ENCODE measurements at regions not wholly inside any gene's neighbourhood (a gene's known extent, or its start where the extent isn't known, plus 50 kb on each side); places are given as distances from the start of the nearest gene placed in this dataset.

DNA sequence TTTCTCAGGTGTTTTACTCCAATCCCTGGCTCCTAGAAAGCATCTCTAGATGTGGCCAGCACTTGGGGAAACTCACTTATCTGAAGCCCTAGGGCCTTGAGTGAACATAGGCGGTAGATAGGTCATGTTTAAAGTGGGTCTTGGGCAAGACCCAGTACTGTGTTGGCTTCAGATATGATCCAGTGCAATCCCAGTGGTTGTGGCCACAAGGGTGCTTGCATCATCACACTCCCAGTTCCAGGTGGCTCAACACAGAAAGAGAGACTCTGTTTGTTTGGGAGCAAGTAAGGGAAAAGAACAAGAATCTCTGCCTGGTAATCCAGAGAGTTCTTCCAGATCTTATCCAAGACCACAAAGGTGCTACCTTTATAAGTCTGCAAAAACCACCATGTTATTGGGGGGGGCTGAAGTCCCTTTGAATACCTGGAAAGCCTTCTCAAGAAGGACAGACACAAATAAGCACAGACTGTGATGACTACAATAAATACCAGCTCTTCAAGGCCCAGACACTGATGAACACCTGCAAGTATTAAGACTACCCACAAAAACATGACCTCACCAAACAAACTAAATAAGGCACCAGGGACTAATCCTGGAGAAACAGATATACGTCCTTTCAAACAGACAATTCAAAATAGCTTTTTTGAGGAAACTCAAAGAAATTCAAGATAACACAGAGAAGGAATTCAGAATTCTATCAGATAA is 114.7 kb downstream of the LURAP1L start:
- Histone ChIP-seq H4K20me1 (ENCODE audit: insufficient read depth) (no peaks in the 10 kb centered on the region), H3K79me2 (ENCODE audit: insufficient read depth, low read depth) (no peaks in the 10 kb centered on the region), H3K4me2 (no peak overlapping the region), H2AFZ (ENCODE audit: low read depth) (no peak overlapping the region), H3K9ac (no peak overlapping the region), H3K4me3 (IDR thresholded peaks at IDR 0.05; ENCODE audit: insufficient read depth, low read depth, low read length) (no peak overlapping the region), H3K36me3 (ENCODE audit: insufficient read depth) (no peaks in the 10 kb centered on the region), H3K27me3 (ENCODE audit: insufficient read depth, low read depth) (no peaks in the 10 kb centered on the region), H3K4me1 (ENCODE audit: low read depth, poor library complexity, severe bottlenecking) (no peaks in the 10 kb centered on the region), H3K27ac (no peak overlapping the region)
- no peak for TF ChIP-seq CTCF (conservative IDR thresholded peaks at IDR 0.05; ENCODE audit: low read depth, low read length)

- Histone ChIP-seq H3K79me2 (ENCODE audit: insufficient read depth, low read depth) (no peaks in the 10 kb centered on the region), H3K4me1 (ENCODE audit: low read depth, poor library complexity, severe bottlenecking) (no peaks in the 10 kb centered on the region), H3K4me3 (IDR thresholded peaks at IDR 0.05; ENCODE audit: insufficient read depth, low read depth, low read length) (no peak overlapping the region), H3K9ac (no peak overlapping the region), H2AFZ (ENCODE audit: low read depth) (no peak overlapping the region), H3K36me3 (ENCODE audit: insufficient read depth) (no peaks in the 10 kb centered on the region), H4K20me1 (ENCODE audit: insufficient read depth) (no peaks in the 10 kb centered on the region), H3K27ac (no peak overlapping the region), H3K27me3 (ENCODE audit: insufficient read depth, low read depth) (no peaks in the 10 kb centered on the region), H3K4me2 (no peak overlapping the region)
- TF ChIP-seq CTCF (conservative IDR thresholded peaks at IDR 0.05; ENCODE audit: low read depth, low read length) = no peak
Measured at GRCh38 chr9:12891588-12891987, 116.8 kb downstream of the LURAP1L start.

GRCh38 chr9:12903316-12903715 is 128.5 kb downstream of the LURAP1L start:
- Histone ChIP-seq H3K4me3 (IDR thresholded peaks at IDR 0.05; ENCODE audit: insufficient read depth, low read depth, low read length) (no peak overlapping the region), H2AFZ (ENCODE audit: low read depth) (no peak overlapping the region), H3K27ac (no peak overlapping the region), H3K4me2 (no peak overlapping the region), H3K9ac (no peak overlapping the region), H3K36me3 (ENCODE audit: insufficient read depth) (no peaks in the 10 kb centered on the region), H3K79me2 (ENCODE audit: insufficient read depth, low read depth) (no peaks in the 10 kb centered on the region), H3K4me1 (ENCODE audit: low read depth, poor library complexity, severe bottlenecking) (no peaks in the 10 kb centered on the region), H4K20me1 (ENCODE audit: insufficient read depth) (no peaks in the 10 kb centered on the region), H3K27me3 (ENCODE audit: insufficient read depth, low read depth) (no peaks in the 10 kb centered on the region)
- no peak for TF ChIP-seq CTCF (conservative IDR thresholded peaks at IDR 0.05; ENCODE audit: low read depth, low read length)

DNA sequence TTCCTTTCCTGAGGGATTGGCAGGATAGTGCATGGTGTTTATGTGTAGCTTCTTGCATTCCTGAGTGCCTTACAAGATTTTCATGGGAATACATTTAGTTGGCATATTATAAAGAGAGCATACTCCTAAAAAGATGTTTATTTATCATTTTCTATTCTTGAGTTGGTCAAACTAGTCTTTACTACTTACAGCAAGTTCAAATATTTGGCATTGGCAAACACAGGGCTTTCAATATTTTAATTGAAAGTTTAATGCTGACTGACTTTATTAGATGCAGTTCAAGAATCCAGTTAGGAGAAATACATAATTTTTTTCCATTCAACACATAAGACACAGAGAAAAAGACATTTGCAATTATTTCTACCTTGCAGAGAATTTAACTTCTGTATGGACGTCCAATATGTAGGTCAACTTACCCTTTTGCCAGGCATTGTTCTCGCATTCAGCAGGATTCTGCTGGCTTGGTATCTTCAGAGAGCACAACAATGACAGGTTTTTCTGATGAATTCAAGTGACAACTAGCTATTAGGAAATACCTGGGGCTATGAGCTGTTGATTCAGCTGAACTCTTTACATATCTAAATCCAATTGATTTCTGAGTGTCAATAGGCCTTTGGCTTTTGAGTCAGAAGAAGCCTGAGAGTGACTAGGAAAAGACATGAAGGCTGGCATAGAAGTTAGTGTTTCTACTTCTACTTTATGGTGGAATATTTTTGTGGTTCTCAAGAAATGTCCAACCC is 129.6 kb downstream of the LURAP1L start:
- Histone ChIP-seq H3K79me2 (ENCODE audit: insufficient read depth, low read depth) (no peaks in the 10 kb centered on the region), H3K4me3 (IDR thresholded peaks at IDR 0.05; ENCODE audit: insufficient read depth, low read depth, low read length) (no peak overlapping the region), H3K27ac (no peak overlapping the region), H3K27me3 (ENCODE audit: insufficient read depth, low read depth) (no peaks in the 10 kb centered on the region), H3K9ac (no peak overlapping the region), H4K20me1 (ENCODE audit: insufficient read depth) (no peaks in the 10 kb centered on the region), H3K4me1 (ENCODE audit: low read depth, poor library complexity, severe bottlenecking) (no peaks in the 10 kb centered on the region), H2AFZ (ENCODE audit: low read depth) (no peak overlapping the region), H3K36me3 (ENCODE audit: insufficient read depth) (no peaks in the 10 kb centered on the region), H3K4me2 (no peak overlapping the region)
- no peak for TF ChIP-seq CTCF (conservative IDR thresholded peaks at IDR 0.05; ENCODE audit: low read depth, low read length)

All from KMS-11 (cell line).